Ovary (tissue), 7 donors: ENCODE measurements at regions not wholly inside any gene's neighbourhood (a gene's known extent, or its start where the extent isn't known, plus 50 kb on each side); places are given as distances from the start of the nearest gene placed in this dataset.

Experiments used
- DNase-seq, 5 donors: peaks; one replicate each; pipeline ENCODE4 v3.0.0-alpha.2; 2019 to 2020
- H3K27ac ChIP-seq, 2 donors: fragments of 200-600 bp; one replicate each; pipeline versions ENCODE4 v1.5.1 to v1.8.0; 2019 to 2022
- H3K27me3 ChIP-seq: fragments of 200-600 bp; one replicate; pipeline ENCODE4 v1.8.0; 2022
- H3K36me3 ChIP-seq: fragments of 200-600 bp; sonication (generic); one replicate; pipeline ENCODE4 v1.5.1; 2019
- H3K4me1 ChIP-seq: one replicate; pipeline ENCODE4 v1.8.1; 2013; ENCODE audit warnings: mild to moderate bottlenecking, moderate library complexity; ENCODE audit not compliant: insufficient read depth
- H3K4me3 ChIP-seq: fragments of 200-600 bp; sonication (generic); one replicate; pipeline ENCODE4 v1.5.1; 2017
- H3K9me3 ChIP-seq, 2 donors: fragments of 200-600 bp in 1 of 2; sonication (generic) in 1 of 2; one replicate each; pipeline versions ENCODE4 v1.5.1 to v1.8.1; 2013 to 2019; ENCODE audit warnings: mild to moderate bottlenecking in 1 of 2, moderate library complexity in 1 of 2
- CTCF ChIP-seq, 3 donors: fragments of 450-650 bp in 2 of 3; fragments of 200-600 bp in 1 of 3; IDR thresholded peaks; one replicate each; pipeline versions ENCODE4 v1.5.1 to v1.8.0; 2016 to 2022; ENCODE audit warnings: antibody characterized with exemption in 3 of 3, mild to moderate bottlenecking in 1 of 3
- EP300 ChIP-seq: sonication (generic); formaldehyde crosslinking; IDR thresholded peaks from one replicate; pipeline ENCODE4 v1.6.1; 2017; ENCODE audit warnings: antibody characterized with exemption
- POLR2A ChIP-seq: fragments of 450-650 bp; IDR thresholded peaks from one replicate; pipeline ENCODE4 v1.6.1; 2017; ENCODE audit warnings: antibody characterized with exemption, mild to moderate bottlenecking, moderate library complexity
- WGBS, 3 donors: extraction: QIAGEN DNeasy Blood & Tissue Kit in 1 of 3; methylation state at CpG; one replicate each; pipeline versions ENCODE4 v1.1.5 to v1.1.7; 2013 to 2017; 5-methylcytosine and 5-hydroxymethylcytosine counted together
- intact Hi-C, 4 donors: fragments of 100-400 bp; cut with DNase I; formaldehyde crosslinking; loops; one replicate each; pipeline versions ENCODE4 v1.11.0 to v1.15.1; 2022 to 2023
- donor health status: DM: no; HTN: no; CAD: no; lungs with moderate emphysema.
- donor health status: DM: no; HTN: no; CAD: no.
- donor health status: Bipolar disorder and iron deficiency.
- donor health status: DM: no; HTN: no; CAD: no.
- donor health status: DM: yes; HTN: yes; CAD: no.

GRCh38 chr13:106650690-106651205 lies 82.8 kb upstream of the ARGLU1 start:
- Histone ChIP-seq H3K27ac (no peak overlapping the region), H3K4me1 (no peaks in the 10 kb centered on the region), H3K27me3 (no peaks in the 10 kb centered on the region), H3K9me3 (no peaks in the 10 kb centered on the region), H3K36me3 (no peaks in the 10 kb centered on the region), H3K4me3 (no peak overlapping the region)
- 90 to 95% (median 92%) methylated on average over 7 of the region's 7 CpGs for WGBS, 3 donors
- intact Hi-C loops = no loop called here
- TF ChIP-seq POLR2A (no peak), EP300 (no peak), CTCF (IDR thresholded peaks at IDR 0.05) (no peak)
- no peak for DNase-seq

- Histone ChIP-seq H3K27ac (no peak overlapping the region), H3K36me3 (no peaks in the 10 kb centered on the region), H3K4me1 (no peaks in the 10 kb centered on the region), H3K4me3 (no peak overlapping the region), H3K27me3 (no peaks in the 10 kb centered on the region), H3K9me3 (no peaks in the 10 kb centered on the region)
- TF ChIP-seq POLR2A = no peak
- no peak for TF ChIP-seq EP300
- TF ChIP-seq CTCF (IDR thresholded peaks at IDR 0.05) = no peak
- DNase-seq = no peak
- intact Hi-C loops = no loop called here
- WGBS, 3 donors = 88 to 89% (median 89%) methylated on average over 4 of the region's 4 CpGs
Observed at GRCh38 chr13:106649495-106649894, 81.6 kb upstream of the ARGLU1 start.

GRCh38 chr13:106640515-106640914 lies 72.6 kb upstream of the ARGLU1 start:
- peaks cover 2% of the 10 kb centered on the region for H3K4me1 ChIP-seq

GRCh38 chr13:106637519-106637918 lies 69.6 kb upstream of the ARGLU1 start:
- H3K27ac ChIP-seq = no peak overlapping the region
- DNase-seq = no peak
- no peaks in the 10 kb centered on the region for H3K9me3 ChIP-seq
- TF ChIP-seq POLR2A (no peak), EP300 (no peak), CTCF (IDR thresholded peaks at IDR 0.05) (no peak)
- H3K27me3 ChIP-seq = no peaks in the 10 kb centered on the region
- no peaks in the 10 kb centered on the region for H3K36me3 ChIP-seq
- WGBS, 3 donors = 98 to 100% (median 99%) methylated on average over 2 of the region's 2 CpGs
- peaks cover 7% of the 10 kb centered on the region for H3K4me1 ChIP-seq
- intact Hi-C loops = no loop called here
- no peak overlapping the region for H3K4me3 ChIP-seq

More at GRCh38 chr13:106640515-106640914, 72.6 kb upstream of the ARGLU1 start:
- intact Hi-C loops = no loop called here
- DNase-seq = no peak
- H3K4me3 ChIP-seq = no peak overlapping the region
- H3K9me3 ChIP-seq = no peaks in the 10 kb centered on the region
- H3K27me3 ChIP-seq = no peaks in the 10 kb centered on the region
- no peaks in the 10 kb centered on the region for H3K36me3 ChIP-seq
- WGBS, 3 donors = 96 to 97% (median 96%) methylated on average over 5 of the region's 5 CpGs
- TF ChIP-seq POLR2A = no peak
- H3K27ac ChIP-seq = no peak overlapping the region

- WGBS, 3 donors = 88 to 92% (median 91%) methylated on average over 3 of the region's 3 CpGs
- intact Hi-C loops = no loop called here
Observed at GRCh38 chr13:106636492-106636891, 68.6 kb upstream of the ARGLU1 start.

More at GRCh38 chr13:106636492-106636891, 68.6 kb upstream of the ARGLU1 start:
- no peaks in the 10 kb centered on the region for H3K27me3 ChIP-seq
- H3K4me3 ChIP-seq = no peak overlapping the region
- H3K27ac ChIP-seq = no peak overlapping the region
- TF ChIP-seq POLR2A (no peak), EP300 (no peak), CTCF (IDR thresholded peaks at IDR 0.05) (no peak)
- no peaks in the 10 kb centered on the region for H3K9me3 ChIP-seq
- H3K4me1 ChIP-seq = peaks cover 7% of the 10 kb centered on the region
- no peak for DNase-seq
- H3K36me3 ChIP-seq = no peaks in the 10 kb centered on the region
